Mesenchymal stem cell (in vitro differentiated cells and primary cell): ENCODE measurements at regions not wholly inside any gene's neighbourhood (a gene's known extent, or its start where the extent isn't known, plus 50 kb on each side); places are given as distances from the start of the nearest gene placed in this dataset.

Experiments
- DNase-seq: peaks from one replicate; pipeline ENCODE4 v3.0.0-alpha.2; 2013
- H2AFZ ChIP-seq: one replicate; pipeline ENCODE4 v1.6.1; 2013; ENCODE audit warnings: low read depth, mild to moderate bottlenecking, control low read depth, inconsistent platforms, low read length, moderate library complexity
- H2AK5ac ChIP-seq: 2 replicates; pipeline ENCODE4 v1.6.1; 2013; ENCODE audit warnings: low read length, moderate library complexity, mild to moderate bottlenecking, inconsistent platforms; ENCODE audit not compliant: severe bottlenecking
- H2BK120ac ChIP-seq: one replicate; pipeline ENCODE4 v1.6.1; 2013; ENCODE audit warnings: low read depth, mild to moderate bottlenecking, inconsistent platforms, low read length, moderate library complexity
- H2BK12ac ChIP-seq, 2 experiments: one replicate each; pipeline ENCODE4 v1.6.1; 2013; ENCODE audit warnings: inconsistent platforms in 2 of 2, low read length in 2 of 2, mild to moderate bottlenecking in 2 of 2, moderate library complexity in 2 of 2, control low read depth in 1 of 2
- H2BK15ac ChIP-seq: one replicate; pipeline ENCODE4 v1.6.1; 2013; ENCODE audit warnings: mild to moderate bottlenecking, low read depth, inconsistent platforms; ENCODE audit not compliant: poor library complexity, severe bottlenecking
- H2BK5ac ChIP-seq: 2 replicates; pipeline ENCODE4 v1.6.1; 2013; ENCODE audit warnings: low read depth, mild to moderate bottlenecking, low read length, control low read depth, inconsistent platforms; ENCODE audit not compliant: poor library complexity, severe bottlenecking
- H3K14ac ChIP-seq, 2 experiments: one replicate each; pipeline ENCODE4 v1.6.1; 2013; ENCODE audit warnings: inconsistent platforms in 2 of 2, low read length in 2 of 2, control low read depth in 1 of 2, mild to moderate bottlenecking in 1 of 2, moderate library complexity in 1 of 2
- H3K18ac ChIP-seq, 2 experiments: one replicate each; pipeline ENCODE4 v1.6.1; 2013; ENCODE audit warnings: inconsistent platforms in 2 of 2, low read length in 2 of 2, control low read depth in 1 of 2, low read depth in 1 of 2, mild to moderate bottlenecking in 1 of 2
- H3K23ac ChIP-seq, 2 experiments: one replicate each; pipeline ENCODE4 v1.6.1; 2013; ENCODE audit warnings: inconsistent platforms in 2 of 2, low read length in 2 of 2, mild to moderate bottlenecking in 2 of 2, moderate library complexity in 2 of 2, control low read depth in 1 of 2
- H3K27ac ChIP-seq: 2 replicates; pipeline ENCODE4 v1.5.1; 2013; ENCODE audit warnings: mild to moderate bottlenecking, moderate library complexity, low read length, control low read depth, inconsistent platforms; ENCODE audit not compliant: poor library complexity, severe bottlenecking
- H3K27me3 ChIP-seq, 2 experiments: 2 replicates each; pipeline versions ENCODE4 v1.6.1 to v1.7.0; 2013; ENCODE audit warnings: low read length in 2 of 2, mild to moderate bottlenecking in 2 of 2, moderate library complexity in 2 of 2, control low read depth in 1 of 2, inconsistent platforms in 1 of 2; ENCODE audit not compliant: control insufficient read depth in 1 of 2, insufficient read depth in 1 of 2
- H3K36me3 ChIP-seq, 2 experiments: 2 replicates each; pipeline versions ENCODE4 v1.6.1 to v1.7.0; 2013; ENCODE audit warnings: low read length in 2 of 2, control low read depth in 1 of 2, inconsistent platforms in 1 of 2, low read depth in 1 of 2, mild to moderate bottlenecking in 1 of 2; ENCODE audit not compliant: insufficient read depth in 2 of 2, control insufficient read depth in 1 of 2
- H3K4ac ChIP-seq, 2 experiments: one replicate each; pipeline ENCODE4 v1.6.1; 2013; ENCODE audit warnings: inconsistent platforms in 2 of 2, low read length in 2 of 2, mild to moderate bottlenecking in 2 of 2, moderate library complexity in 2 of 2, control low read depth in 1 of 2, low read depth in 1 of 2
- H3K4me1 ChIP-seq: 2 replicates; pipeline ENCODE4 v1.6.1; 2013; ENCODE audit warnings: low read depth, low read length, control low read depth; ENCODE audit not compliant: control insufficient read depth, insufficient read depth
- H3K4me2 ChIP-seq: 2 replicates; pipeline ENCODE4 v1.6.1; 2013; ENCODE audit warnings: low read length, mild to moderate bottlenecking, inconsistent platforms; ENCODE audit not compliant: poor library complexity, severe bottlenecking
- H3K4me3 ChIP-seq, 2 experiments: 2 replicates each; pipeline versions ENCODE4 v1.5.1 to v1.7.0; 2013; ENCODE audit warnings: low read length in 2 of 2, mild to moderate bottlenecking in 2 of 2, control low read depth in 1 of 2, low read depth in 1 of 2; ENCODE audit not compliant: insufficient read depth in 1 of 2
- H3K79me1 ChIP-seq: replicated peaks from 2 replicates; pipeline ENCODE4 v1.6.1; 2013; ENCODE audit warnings: mild to moderate bottlenecking, control low read depth, low read length, inconsistent platforms; ENCODE audit not compliant: poor library complexity, severe bottlenecking
- H3K9ac ChIP-seq: 2 replicates; pipeline ENCODE4 v1.7.0; 2013; ENCODE audit warnings: mild to moderate bottlenecking, low read length, moderate library complexity
- H3K9me3 ChIP-seq: 2 replicates; pipeline ENCODE4 v1.7.0; 2013; ENCODE audit warnings: mild to moderate bottlenecking, low read length; ENCODE audit not compliant: control insufficient read depth
- H4K8ac ChIP-seq: one replicate; pipeline ENCODE4 v1.6.1; 2013; ENCODE audit warnings: inconsistent platforms, mild to moderate bottlenecking, low read length, moderate library complexity
- H4K91ac ChIP-seq: one replicate; pipeline ENCODE4 v1.6.1; 2013; ENCODE audit warnings: mild to moderate bottlenecking, low read length, inconsistent platforms
- WGBS: methylation state at CpG from one replicate; pipeline ENCODE4 v1.1.7; 2013; ENCODE audit warnings: mixed read lengths; 5-methylcytosine and 5-hydroxymethylcytosine counted together

DNA sequence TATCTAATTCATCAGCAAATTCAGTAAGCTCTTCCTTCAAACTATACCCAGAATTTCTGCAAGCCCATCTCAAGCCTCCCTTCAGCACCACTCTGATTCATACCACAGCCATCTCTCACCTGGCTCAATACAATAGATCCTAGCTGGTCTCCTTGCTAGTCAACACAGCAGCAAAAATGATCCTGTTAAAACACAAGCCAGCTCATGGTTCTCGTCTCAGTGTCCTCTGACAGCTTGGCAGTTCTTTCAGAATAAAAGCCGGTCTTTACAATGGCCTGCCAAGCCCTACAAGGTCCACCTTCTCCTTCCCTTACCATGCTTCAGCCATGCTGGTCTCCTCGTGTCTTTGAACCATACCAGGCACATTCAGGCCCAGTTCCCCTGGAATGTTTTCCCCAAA lies 296.9 kb upstream of the RND3 start:
- WGBS = 70% methylated on average over 3 of the region's 3 CpGs
- no peak overlapping the region for H2BK12ac ChIP-seq
- DNase-seq = no peak
- no peak overlapping the region for H2AK5ac ChIP-seq
- H3K27ac ChIP-seq = no peak overlapping the region
- no peaks in the 10 kb centered on the region for H3K79me1 ChIP-seq
- H2BK5ac ChIP-seq = no peak overlapping the region
- peak overlapping the region; percentile 27 for H2AFZ ChIP-seq
- H3K4me1 ChIP-seq = no peaks in the 10 kb centered on the region
- H3K23ac ChIP-seq = no peak overlapping the region
- H3K9ac ChIP-seq = no peak overlapping the region
- H3K27me3 ChIP-seq = no peaks in the 10 kb centered on the region
- no peaks in the 10 kb centered on the region for H3K36me3 ChIP-seq
- H4K8ac ChIP-seq = no peak overlapping the region
- H2BK15ac ChIP-seq = no peak overlapping the region
- no peak overlapping the region for H3K4me2 ChIP-seq
- H3K18ac ChIP-seq = no peak overlapping the region
- no peaks in the 10 kb centered on the region for H3K9me3 ChIP-seq
- H3K4me3 ChIP-seq = no peak overlapping the region
- no peak overlapping the region for H4K91ac ChIP-seq
- H2BK120ac ChIP-seq = no peak overlapping the region
- H3K14ac ChIP-seq = no peak overlapping the region
- no peak overlapping the region for H3K4ac ChIP-seq

DNA sequence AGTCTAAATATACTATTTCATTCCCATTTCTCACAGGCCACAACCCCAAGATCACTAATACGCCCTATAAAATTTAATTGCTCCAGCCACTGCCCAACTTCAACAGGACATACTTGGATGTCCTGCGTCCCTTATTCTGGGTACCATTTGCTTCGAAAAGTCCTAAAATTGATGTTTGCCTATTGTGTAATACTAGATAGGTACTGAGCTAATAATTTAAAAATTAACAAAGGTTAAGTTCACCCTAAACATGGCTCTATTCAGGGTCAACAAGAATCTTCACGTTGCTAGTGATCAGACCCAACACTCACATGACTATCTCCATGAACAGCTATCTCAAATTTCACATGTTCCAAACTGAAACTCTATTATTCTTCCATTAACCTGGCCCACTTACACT lies 296.4 kb upstream of the RND3 start:
- no peak overlapping the region for H4K91ac ChIP-seq
- no peak overlapping the region for H3K14ac ChIP-seq
- H3K4me3 ChIP-seq = no peak overlapping the region
- no peaks in the 10 kb centered on the region for H3K36me3 ChIP-seq
- no peak overlapping the region for H2BK12ac ChIP-seq
- H3K4ac ChIP-seq = no peak overlapping the region
- H3K4me2 ChIP-seq = no peak overlapping the region
- no peak overlapping the region for H4K8ac ChIP-seq
- no peak overlapping the region for H3K9ac ChIP-seq
- no peaks in the 10 kb centered on the region for H3K9me3 ChIP-seq
- no peak overlapping the region for H2BK5ac ChIP-seq
- H2BK15ac ChIP-seq = no peak overlapping the region
- no peaks in the 10 kb centered on the region for H3K79me1 ChIP-seq
- no peak overlapping the region for H2BK120ac ChIP-seq
- no peaks in the 10 kb centered on the region for H3K27me3 ChIP-seq
- H3K18ac ChIP-seq = no peak overlapping the region
- H3K27ac ChIP-seq = no peak overlapping the region
- H2AFZ ChIP-seq = no peak overlapping the region
- no peak for DNase-seq
- H3K23ac ChIP-seq = no peak overlapping the region
- H2AK5ac ChIP-seq = no peak overlapping the region
- no peaks in the 10 kb centered on the region for H3K4me1 ChIP-seq
- whole genome bisulfite sequencing = 83% methylated on average over 2 of the region's 4 CpGs

DNA sequence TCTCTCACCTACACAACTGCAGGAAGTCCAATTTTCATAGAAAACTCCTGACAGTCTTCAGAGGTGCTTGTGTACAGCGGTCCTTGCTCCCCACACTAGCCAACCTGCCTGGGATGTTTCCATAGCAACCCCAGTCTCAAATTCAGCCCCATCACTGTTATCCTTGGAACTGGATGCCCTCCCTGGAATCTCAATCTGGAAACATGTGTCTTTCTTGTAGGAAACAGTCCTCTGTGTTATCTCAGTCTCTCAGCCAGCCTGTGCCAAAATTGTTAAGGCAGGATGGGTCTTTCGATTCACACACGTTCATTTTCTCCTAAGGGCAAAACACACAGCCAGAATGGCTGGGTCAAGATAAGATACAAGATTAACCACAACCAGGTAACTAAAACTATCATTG lies 295.5 kb upstream of the RND3 start:
- no peaks in the 10 kb centered on the region for H3K4me1 ChIP-seq
- H4K91ac ChIP-seq = no peak overlapping the region
- H3K9ac ChIP-seq = no peak overlapping the region
- H4K8ac ChIP-seq = no peak overlapping the region
- H3K79me1 ChIP-seq = no peaks in the 10 kb centered on the region
- H2AFZ ChIP-seq = no peak overlapping the region
- no peaks in the 10 kb centered on the region for H3K9me3 ChIP-seq
- H3K4me2 ChIP-seq = no peak overlapping the region
- no peak overlapping the region for H3K14ac ChIP-seq
- no peak overlapping the region for H2BK5ac ChIP-seq
- 99% methylated on average over 3 of the region's 3 CpGs for WGBS
- H2BK12ac ChIP-seq = no peak overlapping the region
- H3K27ac ChIP-seq = no peak overlapping the region
- no peak overlapping the region for H2AK5ac ChIP-seq
- no peak overlapping the region for H2BK15ac ChIP-seq
- no peak overlapping the region for H3K18ac ChIP-seq
- no peak for DNase-seq
- no peak overlapping the region for H3K4ac ChIP-seq
- no peaks in the 10 kb centered on the region for H3K36me3 ChIP-seq
- H3K27me3 ChIP-seq = no peaks in the 10 kb centered on the region
- H2BK120ac ChIP-seq = no peak overlapping the region
- H3K4me3 ChIP-seq = no peak overlapping the region
- H3K23ac ChIP-seq = no peak overlapping the region

DNA sequence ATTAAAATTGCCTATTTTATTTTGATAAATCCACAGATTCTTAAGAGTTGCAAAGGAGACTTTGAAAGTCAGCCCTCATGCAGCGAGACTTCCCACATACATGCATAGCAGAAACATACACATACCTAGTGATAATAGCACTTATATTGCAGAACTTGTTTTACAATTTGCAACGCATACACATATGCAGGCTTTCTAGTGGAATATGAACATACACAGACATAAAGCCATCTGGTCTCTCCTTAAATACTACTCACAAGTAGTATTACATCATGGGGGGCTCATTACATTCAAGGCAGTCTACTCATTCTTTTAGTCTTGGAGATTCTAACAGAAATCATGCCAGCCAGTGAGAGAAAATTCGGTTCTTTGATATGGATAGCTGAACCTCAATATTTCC lies 295.1 kb upstream of the RND3 start:
- Histone ChIP-seq H3K36me3 (no peaks in the 10 kb centered on the region), H4K8ac (no peak overlapping the region), H3K27ac (no peak overlapping the region), H2AK5ac (no peak overlapping the region), H2BK5ac (no peak overlapping the region), H3K27me3 (no peaks in the 10 kb centered on the region), H3K9ac (no peak overlapping the region), H3K4me2 (no peak overlapping the region), H3K14ac (no peak overlapping the region), H3K4ac (no peak overlapping the region), H4K91ac (no peak overlapping the region), H3K79me1 (no peaks in the 10 kb centered on the region), H3K4me1 (no peaks in the 10 kb centered on the region), H3K4me3 (no peak overlapping the region), H2AFZ (no peak overlapping the region), H2BK120ac (no peak overlapping the region), H2BK15ac (no peak overlapping the region), H3K18ac (no peak overlapping the region), H3K23ac (no peak overlapping the region), H3K9me3 (no peaks in the 10 kb centered on the region), H2BK12ac (no peak overlapping the region)
- DNase-seq = no peak
- 96% methylated on average over 3 of the region's 3 CpGs for whole genome bisulfite sequencing
